Stomach (tissue), 4 donors: ENCODE measurements at regions not wholly inside any gene's neighbourhood (a gene's known extent, or its start where the extent isn't known, plus 50 kb on each side); places are given as distances from the start of the nearest gene placed in this dataset.

Experiments
- CTCF ChIP-seq, 7 experiments: fragments of 450-650 bp in 4 of 7; fragments of 200-600 bp in 3 of 7; sonication (generic) in 3 of 7; IDR thresholded peaks; one replicate each; pipeline ENCODE4 v1.5.1; 2016 to 2019; ENCODE audit warnings: antibody characterized with exemption in 7 of 7, control low read depth in 2 of 7, mild to moderate bottlenecking in 1 of 7
- EP300 ChIP-seq: sonication (generic); formaldehyde crosslinking; IDR thresholded peaks from one replicate; pipeline ENCODE4 v1.6.1; 2017; ENCODE audit warnings: antibody characterized with exemption
- POLR2A ChIP-seq, 4 donors: fragments of 450-650 bp; IDR thresholded peaks; one replicate each; pipeline ENCODE4 v1.6.1; 2016; ENCODE audit warnings: antibody characterized with exemption in 4 of 4, control low read depth in 2 of 4, mild to moderate bottlenecking in 1 of 4, moderate library complexity in 1 of 4

GRCh38 chr9:17882688-17883594 is 304.1 kb downstream of the SH3GL2 start:
- TF ChIP-seq POLR2A (IDR thresholded peaks at IDR 0.05) (no peak), CTCF (IDR thresholded peaks at IDR 0.05) (no peak), EP300 (no peak)
